NCI-H460 (cell line): ENCODE measurements at regions not wholly inside any gene's neighbourhood (a gene's known extent, or its start where the extent isn't known, plus 50 kb on each side); places are given as distances from the start of the nearest gene placed in this dataset.
"Not testable (repeated sequence)": the region's sequence is repeated elsewhere in the genome, so short reads cannot be mapped to it uniquely, and the experiment has no call there.

Experiments
- DNase-seq: peaks from one replicate; pipeline ENCODE4 v3.0.0-alpha.2; 2016; ENCODE audit warnings: low read depth; ENCODE audit errors: extremely low read depth

DNA sequence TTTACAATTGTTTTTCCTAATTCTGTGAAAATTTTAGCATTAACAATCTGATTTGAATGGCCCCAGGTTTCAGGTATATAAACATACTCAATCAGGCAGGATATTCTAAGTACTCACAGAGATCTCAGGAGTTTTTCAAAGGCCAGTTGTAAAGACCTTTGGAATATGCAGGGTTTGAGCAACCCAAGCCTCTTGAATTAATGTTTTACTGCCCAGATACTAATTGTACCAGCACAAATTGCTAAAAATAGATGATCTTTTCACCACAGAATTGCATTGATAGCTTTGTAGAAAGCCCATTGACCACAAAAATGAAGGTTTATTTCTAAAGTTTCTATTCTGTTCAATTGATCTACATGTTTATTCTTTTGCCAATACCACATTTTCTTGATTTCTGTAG, 186.5 kb downstream of the OSTF1 start:
- no peak for DNase-seq

DNA sequence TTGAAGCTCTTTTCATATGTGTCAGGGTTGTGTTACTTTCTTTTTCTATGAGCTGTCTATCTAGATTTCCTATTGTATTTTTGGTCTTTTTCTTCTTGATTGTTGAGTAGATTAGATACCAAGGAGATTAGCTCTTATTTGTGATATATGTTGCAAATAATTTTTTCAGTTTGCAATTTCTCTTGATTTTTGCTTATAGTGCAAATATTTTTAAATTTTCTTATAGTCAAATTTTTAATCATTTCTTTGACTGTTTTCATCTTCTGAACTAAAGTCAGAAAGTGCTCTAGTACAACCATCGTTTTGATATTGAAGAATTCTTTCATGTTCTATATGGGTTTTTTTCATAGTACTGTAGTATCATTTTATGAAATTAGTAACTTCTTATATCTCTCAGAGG, 193.7 kb downstream of the OSTF1 start:
- DNase-seq: no peak

DNA sequence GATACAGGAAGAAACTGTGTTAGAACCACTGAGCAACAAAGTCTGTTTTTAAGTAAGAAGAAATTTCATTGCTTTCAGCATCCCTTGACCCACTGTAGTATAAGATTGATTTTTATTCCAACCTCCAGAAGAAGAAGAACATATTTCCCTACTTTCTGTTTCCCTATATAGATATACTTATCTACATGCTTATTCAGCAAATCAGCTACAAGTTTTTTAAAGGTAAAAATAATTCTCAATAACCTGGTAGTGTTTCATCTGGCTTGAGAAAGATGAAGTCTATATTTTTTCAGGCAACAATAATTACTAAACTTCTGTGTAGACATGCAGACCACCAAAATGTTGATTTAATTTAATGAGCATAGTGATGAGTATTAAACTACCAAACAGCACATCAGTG, 201.0 kb downstream of the OSTF1 start:
- no peak for DNase-seq

DNA sequence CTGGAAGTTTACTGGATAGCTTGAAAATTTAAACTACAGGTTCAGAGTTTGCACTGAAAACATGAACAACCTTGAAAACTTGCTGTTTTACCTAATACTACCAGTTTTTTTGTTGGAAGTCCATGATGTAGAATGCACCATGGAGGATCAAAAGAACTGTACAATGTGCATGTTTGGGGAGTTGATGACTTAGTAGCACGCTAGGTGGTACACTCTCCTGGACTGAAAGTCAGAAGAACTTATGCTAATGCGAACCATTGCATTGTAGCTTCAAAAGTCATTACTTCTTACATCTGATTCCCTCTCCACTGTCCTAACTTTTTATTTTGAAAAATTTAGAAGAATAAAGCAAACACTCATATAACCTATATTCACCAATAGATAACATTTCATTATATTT, 211.0 kb downstream of the OSTF1 start:
- DNase-seq: no peak

DNA sequence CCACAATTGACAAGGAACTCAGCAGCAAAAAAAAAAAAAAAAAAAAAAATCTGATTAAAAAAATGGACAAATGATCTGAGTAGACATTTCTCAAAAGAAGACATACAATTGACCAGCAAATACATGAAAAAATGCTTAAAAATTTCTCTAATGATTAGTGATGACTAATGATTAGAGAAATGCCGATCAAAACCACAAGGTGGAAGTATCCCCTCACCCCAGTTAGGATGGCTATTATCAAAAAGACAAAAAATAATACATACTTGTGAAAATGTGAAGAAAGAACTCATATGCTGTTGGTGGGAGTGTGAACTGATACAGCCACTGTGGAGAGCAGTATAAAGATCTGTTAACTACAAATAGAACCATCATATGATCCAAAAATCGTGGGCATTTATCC, 245.3 kb downstream of the OSTF1 start:
- DNase-seq: no peak

DNA sequence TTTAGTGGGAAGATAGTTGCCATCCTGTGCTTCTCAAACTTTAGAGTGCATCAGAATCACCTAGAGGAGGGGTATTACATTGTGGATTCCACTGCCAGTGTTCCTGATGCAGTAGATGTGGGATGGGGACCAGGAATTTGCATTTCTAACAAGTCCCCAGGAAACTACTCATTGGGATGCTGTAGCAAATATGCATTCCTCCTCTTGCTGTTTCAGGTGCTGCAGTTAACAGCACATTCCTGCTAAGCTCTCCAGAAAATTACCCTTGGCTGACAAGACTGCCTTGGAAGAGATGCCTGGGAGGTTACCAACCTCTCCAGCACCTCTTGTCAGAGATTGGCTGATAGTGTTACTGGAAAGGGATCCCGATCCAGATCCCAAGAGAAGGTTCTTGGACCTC, 270.5 kb downstream of the OSTF1 start:
- DNase-seq: no peak

DNA sequence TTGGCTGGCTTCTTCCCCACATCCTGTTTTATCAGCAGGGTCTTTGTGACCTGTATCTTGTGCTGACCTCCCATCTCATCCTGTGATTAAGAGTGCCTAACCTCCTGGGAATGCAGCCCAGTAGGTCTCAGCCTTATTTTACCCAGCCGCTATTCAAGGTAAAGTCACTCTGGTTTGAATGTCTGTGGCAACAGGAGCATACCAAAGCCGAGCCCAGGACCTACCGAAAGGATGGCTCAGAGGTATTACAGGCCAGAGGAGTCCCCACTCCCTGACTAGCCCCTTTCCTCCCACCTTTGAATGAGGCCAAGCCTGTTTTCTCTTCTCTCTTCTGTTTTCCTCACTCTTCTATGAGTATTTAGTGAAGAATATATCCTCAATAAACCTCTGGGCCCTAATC, 271.3 kb downstream of the OSTF1 start:
- no peak for DNase-seq

DNA sequence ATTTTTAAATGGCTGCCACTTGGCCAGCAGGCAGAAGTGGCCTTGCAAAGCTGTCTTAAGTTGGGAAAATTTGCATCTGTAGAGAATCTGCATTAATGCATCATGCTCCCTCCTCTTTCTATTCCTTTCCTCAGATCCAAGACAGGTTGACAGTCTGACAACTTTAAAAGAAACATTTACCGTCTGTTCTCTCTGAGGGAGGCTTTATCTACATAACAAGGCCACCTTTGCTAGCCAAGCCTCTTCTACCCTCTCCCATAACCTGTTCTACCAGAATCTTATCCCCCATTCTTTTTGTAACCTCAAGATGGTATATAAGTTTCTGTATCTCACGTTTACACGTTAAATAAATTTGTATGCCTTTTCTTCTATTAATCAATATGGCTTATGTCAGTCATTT, 271.9 kb downstream of the OSTF1 start:
- DNase-seq: no peak

DNA sequence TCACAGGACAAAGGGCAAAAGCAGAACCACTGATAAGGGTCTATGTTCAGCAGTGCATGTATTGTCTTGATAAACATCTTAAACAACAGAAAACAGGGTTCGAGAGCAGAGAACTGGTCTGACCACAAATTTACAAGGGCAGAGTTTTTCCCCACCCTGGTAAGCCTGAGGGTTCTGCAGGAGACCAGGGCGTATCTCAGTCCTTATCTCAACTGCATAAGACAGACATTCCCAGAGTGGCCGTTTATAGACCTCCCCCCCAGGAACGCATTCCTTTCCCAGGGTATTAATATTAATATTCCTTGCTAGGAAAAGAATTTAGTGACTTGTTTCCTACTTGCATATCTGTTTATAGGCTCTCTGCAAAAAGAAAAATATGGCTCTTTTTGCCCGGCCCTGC, 274.1 kb downstream of the OSTF1 start:
- not testable (repeated sequence) for DNase-seq

DNA sequence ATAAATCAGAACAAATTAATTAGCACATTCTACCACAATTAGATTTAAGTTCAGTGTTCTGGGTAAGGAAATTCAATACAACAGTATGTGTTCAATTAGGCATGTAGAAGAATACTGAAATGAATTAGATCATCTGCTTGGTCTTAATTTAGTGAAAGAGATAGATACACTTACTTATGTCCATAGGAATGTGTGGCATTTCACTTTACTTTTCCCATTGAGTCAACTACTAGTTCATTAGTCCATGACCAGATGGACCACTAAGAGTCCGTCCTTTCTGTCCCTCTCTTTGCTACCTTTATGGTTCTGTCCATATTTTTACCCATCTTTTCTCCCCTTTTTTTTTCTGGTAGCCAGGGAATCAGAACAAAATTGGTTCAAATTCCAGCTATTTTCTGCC, 276.9 kb downstream of the OSTF1 start:
- no peak for DNase-seq

DNA sequence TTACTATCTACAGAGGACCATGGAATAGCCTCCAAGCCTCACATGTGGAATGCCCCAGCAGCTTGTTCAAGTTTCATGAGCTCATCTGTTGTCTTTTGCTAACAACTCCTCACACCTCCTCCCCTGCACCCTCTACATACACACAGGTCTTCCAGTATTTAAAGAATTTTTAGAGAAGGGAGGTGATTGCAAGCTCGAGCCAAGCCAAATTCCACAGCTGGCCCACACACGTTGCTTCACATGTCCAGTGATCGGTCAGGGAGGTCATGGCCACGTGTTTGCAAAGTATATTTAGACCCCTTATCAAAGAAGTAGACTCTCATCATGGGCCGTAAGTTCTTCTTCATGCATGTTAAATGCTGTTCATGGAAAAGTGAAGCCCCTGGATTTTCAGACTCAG, 281.7 kb downstream of the OSTF1 start:
- no peak for DNase-seq

DNA sequence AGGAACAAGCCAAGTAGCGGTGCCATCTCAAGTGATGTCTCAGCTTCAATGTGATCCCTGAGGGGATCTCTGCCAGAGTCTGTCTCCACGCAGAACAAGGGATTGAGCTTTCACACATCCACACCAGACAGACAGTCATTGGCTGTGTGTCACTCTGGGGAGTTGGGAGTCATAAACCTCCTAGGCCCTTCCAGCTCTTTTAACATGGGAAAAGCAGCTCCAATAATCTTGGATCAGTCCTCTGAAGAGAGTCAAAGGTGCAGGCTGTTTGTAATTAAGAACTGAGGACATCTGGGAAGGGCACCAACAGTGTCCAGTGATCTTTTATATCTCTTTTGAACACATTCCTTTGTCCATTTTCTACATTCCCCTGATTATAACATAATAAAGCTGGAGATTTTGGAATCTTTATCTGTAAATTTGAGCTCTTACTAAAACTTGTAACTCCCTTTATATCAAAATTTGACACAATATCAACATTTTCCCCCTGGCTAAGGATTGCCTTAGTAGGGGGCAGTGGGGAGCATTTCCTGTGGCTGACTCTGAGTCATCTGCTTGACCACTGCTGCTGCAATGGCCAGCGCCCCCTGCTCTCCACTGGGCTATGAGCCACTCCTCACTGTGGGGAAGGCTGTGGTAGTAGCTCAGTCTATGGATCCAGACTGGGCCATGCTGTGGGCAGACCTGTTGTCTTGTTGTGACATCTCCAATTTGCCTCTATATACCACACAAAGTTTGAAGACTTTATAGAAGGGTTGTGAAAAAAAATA, 284.4 kb downstream of the OSTF1 start:
- no peak for DNase-seq

DNA sequence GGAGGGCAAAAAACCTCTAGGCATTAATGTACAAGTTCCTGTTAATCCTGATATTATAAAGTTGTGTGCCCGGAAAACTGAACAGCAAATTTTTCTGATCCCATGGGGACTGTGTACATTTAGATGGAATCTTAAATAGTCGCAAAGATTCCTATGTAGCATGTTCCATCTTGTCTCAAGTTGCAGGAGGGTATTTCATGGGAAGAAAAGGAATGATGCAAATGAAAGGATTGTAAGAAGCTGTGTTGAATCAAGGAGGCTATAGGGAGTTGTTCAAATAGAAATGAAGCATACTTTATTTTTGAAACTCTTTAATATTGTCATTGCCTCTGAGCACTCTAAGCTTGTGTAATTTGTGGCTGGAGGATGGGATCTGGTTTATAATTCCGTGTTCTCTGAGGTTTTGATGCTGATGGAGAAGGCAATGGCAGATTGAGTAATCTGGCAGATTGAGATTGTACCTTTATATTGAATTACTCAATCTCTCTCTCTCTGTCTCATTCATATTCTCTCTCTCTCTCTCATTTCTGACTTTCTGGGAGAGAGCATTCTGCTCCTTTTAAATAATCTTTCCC, 288.5 kb downstream of the OSTF1 start:
- no peak for DNase-seq

DNA sequence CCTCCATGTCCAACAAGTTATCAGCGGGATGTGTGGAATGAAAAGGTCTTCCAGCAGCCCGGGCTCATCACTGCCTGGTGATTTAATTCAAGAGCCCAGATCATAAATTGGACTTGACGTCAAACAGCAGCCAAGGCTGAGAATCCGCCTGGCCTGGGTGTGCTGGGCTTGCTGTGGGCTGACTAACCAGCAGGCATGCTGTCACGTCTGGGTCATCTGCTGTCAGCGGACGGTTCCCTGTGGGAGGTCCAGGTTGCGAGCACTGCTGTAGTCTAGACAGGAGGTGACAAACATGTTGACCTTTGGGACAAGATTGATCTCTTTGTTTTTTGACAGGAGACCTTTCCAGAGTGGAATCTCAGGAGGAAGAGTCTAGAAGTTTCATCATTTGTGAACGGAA, 289.7 kb downstream of the OSTF1 start:
- DNase-seq: peak; percentile 18

DNA sequence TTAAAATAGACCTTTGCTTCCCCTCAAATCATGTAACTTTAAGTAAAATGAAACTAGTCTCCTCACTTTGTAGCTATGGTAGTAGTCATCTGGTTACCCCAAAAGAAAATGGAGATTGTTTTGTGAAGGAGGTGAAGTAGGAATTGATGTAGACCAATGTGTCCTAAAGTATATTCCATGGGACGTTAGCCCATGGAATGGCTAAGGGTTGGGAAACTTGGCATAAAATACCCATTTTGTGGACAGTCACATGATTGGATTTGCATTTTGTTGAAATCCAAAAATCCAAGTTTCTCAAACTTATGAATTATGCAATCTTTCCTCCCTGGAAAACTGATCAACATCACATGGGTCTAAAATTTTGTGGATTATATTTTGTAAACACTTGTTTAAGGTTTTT, 290.6 kb downstream of the OSTF1 start:
- DNase-seq: no peak

DNA sequence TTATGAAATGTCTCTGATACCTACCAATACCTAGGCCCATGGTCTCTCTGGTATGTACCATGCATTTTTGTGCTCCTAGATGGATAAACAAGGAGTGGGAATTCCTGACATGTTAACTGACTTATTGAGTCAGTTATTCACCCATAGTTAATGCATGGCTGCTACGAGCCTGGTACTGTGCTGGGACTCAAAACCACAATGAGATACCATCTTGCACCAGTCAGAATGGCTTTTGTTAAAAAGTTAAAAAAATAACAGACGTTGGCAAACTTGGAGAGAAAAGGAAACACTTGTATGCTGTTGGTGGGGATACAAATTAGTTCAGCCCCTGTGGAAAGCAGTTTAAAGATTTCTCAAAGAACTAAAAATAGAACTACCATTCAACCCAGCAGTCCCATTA, 293.8 kb downstream of the OSTF1 start:
- DNase-seq: no peak

DNA sequence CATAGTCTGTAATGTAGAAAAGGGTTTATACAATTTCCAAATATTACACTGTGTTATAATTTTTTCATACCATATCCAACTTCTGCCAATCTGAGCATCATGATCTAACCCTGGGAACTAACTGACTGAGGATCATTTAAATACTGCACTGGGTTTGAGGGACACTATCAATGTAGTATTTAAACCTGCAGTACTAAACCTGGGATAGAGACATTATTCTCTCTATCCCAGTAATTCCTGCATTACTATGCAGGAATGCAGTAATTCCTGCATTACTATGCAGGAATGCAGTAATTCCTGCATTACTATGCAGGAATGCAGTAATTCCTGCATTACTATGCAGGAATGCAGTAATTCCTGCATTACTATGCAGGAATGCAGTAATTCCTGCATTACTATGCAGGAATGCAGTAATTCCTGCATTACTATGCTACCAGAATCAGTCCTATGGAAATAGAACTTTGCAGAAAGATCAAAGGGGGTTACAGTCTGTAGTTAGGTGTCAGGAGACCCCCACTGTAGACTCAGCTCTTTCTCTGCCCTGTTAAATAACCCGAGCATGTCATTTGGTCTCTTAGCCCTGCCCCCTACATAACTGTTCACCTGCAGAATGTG, 295.2 kb downstream of the OSTF1 start:
- not testable (repeated sequence) for DNase-seq

DNA sequence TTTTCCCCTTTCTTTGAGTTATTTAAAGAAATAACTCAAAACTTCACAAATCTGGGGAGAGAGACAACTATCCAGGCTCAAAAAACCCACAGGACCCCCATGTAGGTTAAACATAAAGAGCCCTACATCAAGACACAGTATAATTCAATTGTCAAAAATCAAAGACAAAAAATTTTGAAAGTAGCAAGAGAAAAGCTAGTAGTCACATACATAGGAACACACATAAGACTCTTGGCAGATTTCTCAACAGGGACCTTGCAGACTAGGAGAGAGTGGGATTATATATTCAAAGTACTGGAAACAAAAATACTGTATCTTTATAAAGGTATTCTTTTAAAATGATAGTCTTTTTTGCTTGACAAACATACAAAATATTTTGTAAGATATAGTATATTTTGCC, 296.9 kb downstream of the OSTF1 start:
- no peak for DNase-seq

DNA sequence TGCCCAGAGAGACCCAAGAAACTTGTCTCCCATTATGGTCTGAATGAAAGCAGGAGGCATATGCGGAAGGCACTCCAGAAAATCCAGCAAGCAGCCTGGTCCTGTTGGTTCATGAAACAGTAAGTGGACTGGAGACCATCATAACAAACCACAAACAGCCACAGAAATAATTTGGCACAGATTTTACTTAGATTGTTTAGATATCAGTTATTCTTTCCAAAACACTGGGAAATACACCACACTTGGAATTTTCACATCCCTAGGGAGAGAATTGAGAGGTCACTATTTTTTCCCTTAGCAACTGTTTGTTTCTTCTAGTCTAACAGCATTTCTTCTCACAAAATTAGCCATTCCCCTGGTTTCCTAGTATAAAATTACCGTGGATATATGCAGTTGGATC, 300.8 kb downstream of the OSTF1 start:
- no peak for DNase-seq

DNA sequence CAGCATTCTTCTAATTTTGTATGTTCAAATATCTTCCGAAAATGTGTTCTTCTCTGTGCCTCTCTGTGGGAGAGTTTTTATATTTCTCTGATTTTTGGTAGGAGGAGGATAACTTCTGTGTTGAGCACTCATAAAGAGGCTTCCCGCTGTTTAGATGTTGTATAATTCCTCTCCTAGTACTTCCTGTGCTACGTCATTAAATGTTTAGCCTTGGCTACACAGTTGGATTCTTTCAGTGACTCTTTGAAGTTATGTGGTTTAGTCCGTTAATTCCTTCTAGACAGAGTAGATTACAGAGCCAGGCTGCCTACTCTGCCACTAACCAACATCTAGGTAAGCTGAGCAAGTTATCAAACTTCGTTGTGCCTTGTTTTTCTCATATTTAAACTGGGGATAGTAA, 302.6 kb downstream of the OSTF1 start:
- DNase-seq: no peak

DNA sequence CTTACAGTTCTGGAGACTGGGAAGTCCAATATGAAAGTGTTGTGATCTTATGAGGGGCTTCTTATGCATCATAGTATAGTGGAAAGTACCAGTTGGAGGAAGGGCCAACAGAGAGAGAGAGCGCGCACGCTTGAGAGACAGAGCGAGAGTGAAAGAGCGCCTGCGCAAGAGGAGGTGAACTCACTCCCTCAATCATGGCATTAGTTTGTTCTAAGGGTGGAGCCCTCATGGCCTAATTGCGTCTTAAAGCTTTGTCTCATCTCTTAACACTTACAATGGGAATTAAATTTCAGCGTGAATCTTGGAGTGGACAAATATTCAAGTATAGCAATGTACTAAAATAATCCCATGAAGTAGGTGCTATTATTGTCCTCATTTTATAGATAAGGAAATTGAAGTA, 303.2 kb downstream of the OSTF1 start:
- no peak for DNase-seq

DNA sequence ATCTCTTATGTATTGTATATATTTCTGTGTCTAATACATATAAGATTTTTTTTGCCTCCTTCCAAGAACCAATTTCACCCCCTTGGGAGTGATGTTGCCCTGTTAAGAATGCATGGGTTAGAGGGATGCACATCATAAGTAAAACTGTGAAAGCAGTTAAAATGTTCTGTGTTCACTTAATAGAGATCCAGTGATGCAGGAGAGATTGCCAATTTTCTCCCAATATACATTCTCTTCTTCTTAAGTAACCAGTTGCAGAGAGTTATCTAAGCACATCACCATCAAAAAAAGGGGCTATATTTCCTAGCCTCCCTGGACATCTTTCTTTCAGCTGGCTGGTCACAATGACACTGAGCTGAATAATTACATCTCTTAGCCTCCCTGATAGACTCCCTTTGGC, 307.0 kb downstream of the OSTF1 start:
- no peak for DNase-seq
